Neutrophil (primary cell): ENCODE measurements at regions not wholly inside any gene's neighbourhood (a gene's known extent, or its start where the extent isn't known, plus 50 kb on each side); places are given as distances from the start of the nearest gene placed in this dataset.

Experiments used
- H3K27ac ChIP-seq: fragments of 200-600 bp; sonication (generic); 2 replicates; pipeline ENCODE4 v1.5.1; 2016; ENCODE audit warnings: mild to moderate bottlenecking, moderate library complexity
- H3K27me3 ChIP-seq: fragments of 200-600 bp; sonication (generic); 2 replicates; pipeline ENCODE4 v1.6.0; 2016; ENCODE audit warnings: mild to moderate bottlenecking
- H3K36me3 ChIP-seq: fragments of 200-600 bp; sonication (generic); 2 replicates; pipeline ENCODE4 v1.5.1; 2017
- H3K4me1 ChIP-seq, 2 experiments: fragments of 200-600 bp in 1 of 2; sonication (generic) in 1 of 2; 1 replicate in 1 of 2; 2 replicates in 1 of 2; pipeline versions ENCODE4 v1.5.1 to v1.6.1; 2013 to 2016; ENCODE audit warnings: low read depth in 1 of 2, low read length in 1 of 2, mild to moderate bottlenecking in 1 of 2, moderate library complexity in 1 of 2; ENCODE audit not compliant: control insufficient read depth in 1 of 2, insufficient read depth in 1 of 2
- H3K4me3 ChIP-seq, 2 experiments: fragments of 200-600 bp in 1 of 2; sonication (generic) in 1 of 2; 1 replicate in 1 of 2; 2 replicates in 1 of 2; pipeline ENCODE4 v1.5.1; 2013 to 2016; ENCODE audit warnings: low read depth in 1 of 2, low read length in 1 of 2, mild to moderate bottlenecking in 1 of 2, moderate library complexity in 1 of 2
- H3K9me3 ChIP-seq: fragments of 200-600 bp; sonication (generic); 2 replicates; pipeline ENCODE4 v1.5.1; 2016
- TF ChIP-seq, protein P1 (sequence below): fragments of 200-600 bp; sonication (generic); IDR thresholded peaks from 2 replicates; pipeline ENCODE4 v1.5.1; 2016; ENCODE audit warnings: antibody characterized with exemption

DNA sequence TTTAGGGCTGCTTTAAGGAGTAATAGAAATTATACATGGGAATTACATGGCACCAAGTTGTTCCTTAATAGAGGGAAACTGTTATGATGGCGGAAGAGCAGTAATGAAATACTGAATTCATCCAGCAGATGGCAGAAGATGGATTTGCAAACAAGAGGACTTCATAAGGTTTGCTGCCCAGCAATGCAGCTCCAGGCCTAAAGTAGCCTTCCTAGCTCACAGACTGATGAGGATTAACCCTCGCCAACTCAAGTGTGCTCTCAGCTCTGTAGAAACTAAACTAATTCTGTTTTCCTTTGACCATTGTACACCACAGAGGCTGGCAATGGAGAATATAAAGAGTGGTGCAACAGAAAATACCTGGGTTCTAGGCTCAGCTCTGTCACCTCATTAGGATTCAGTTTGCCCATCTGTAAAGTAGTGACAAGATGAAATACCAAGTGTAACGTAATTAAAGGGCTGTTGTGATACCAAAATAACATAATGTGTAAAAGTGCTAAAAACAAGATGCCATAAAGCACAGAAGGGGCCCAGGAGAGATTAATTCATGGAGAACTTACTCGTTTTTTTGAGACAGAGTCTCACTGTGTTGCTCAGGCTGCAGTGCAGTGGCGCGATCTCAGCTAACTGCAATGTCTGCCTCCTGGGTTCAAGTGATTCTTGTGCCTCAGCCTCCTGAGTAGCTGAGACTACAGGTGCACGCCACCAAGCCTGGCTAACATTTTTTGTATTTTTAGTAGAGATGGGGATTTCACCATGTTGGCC is 102.4 kb upstream of the SERBP1 start:
- Histone ChIP-seq H3K36me3 (no peaks in the 10 kb centered on the region), H3K9me3 (no peaks in the 10 kb centered on the region), H3K27me3 (no peaks in the 10 kb centered on the region), H3K4me3 (no peak overlapping the region), H3K27ac (no peak overlapping the region), H3K4me1 (peaks cover 6 to 8% of the 10 kb centered on the region in 2 experiments)
- TF ChIP-seq, protein P1, sequence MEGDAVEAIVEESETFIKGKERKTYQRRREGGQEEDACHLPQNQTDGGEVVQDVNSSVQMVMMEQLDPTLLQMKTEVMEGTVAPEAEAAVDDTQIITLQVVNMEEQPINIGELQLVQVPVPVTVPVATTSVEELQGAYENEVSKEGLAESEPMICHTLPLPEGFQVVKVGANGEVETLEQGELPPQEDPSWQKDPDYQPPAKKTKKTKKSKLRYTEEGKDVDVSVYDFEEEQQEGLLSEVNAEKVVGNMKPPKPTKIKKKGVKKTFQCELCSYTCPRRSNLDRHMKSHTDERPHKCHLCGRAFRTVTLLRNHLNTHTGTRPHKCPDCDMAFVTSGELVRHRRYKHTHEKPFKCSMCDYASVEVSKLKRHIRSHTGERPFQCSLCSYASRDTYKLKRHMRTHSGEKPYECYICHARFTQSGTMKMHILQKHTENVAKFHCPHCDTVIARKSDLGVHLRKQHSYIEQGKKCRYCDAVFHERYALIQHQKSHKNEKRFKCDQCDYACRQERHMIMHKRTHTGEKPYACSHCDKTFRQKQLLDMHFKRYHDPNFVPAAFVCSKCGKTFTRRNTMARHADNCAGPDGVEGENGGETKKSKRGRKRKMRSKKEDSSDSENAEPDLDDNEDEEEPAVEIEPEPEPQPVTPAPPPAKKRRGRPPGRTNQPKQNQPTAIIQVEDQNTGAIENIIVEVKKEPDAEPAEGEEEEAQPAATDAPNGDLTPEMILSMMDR: peak; percentile 65

DNA sequence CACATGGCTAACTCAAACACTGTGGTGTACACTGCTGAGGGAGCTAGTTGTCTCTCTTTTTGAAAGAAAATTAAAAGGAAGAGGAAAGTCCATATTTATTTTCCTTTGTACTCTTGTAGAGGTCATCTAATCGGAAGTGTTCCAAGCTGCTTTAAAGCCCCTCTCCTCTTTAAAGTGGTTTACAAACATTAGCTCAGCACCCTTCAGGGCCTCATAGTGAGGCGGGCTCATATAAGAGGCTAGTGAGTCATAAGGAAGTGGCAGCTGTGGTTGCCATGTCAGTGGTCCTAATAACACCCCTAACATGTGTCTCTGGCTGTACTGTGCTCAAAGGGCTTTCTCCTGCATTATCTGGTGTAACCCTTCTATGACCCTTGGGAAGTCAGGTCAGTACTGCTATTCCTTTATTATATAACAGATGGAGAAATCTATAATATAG is 104.4 kb upstream of the SERBP1 start:
- H3K4me1 ChIP-seq: peaks cover 6 to 8% of the 10 kb centered on the region in 2 experiments
- no peaks in the 10 kb centered on the region for H3K36me3 ChIP-seq
- TF ChIP-seq, protein P1: no peak
- H3K4me3 ChIP-seq: no peak overlapping the region
- no peak overlapping the region for H3K27ac ChIP-seq
- no peaks in the 10 kb centered on the region for H3K27me3 ChIP-seq
- H3K9me3 ChIP-seq: no peaks in the 10 kb centered on the region

- H3K27ac ChIP-seq: no peak overlapping the region
- no peaks in the 10 kb centered on the region for H3K36me3 ChIP-seq
Measured at GRCh38 chr1:67535474-67535873, 105.3 kb upstream of the SERBP1 start.

DNA sequence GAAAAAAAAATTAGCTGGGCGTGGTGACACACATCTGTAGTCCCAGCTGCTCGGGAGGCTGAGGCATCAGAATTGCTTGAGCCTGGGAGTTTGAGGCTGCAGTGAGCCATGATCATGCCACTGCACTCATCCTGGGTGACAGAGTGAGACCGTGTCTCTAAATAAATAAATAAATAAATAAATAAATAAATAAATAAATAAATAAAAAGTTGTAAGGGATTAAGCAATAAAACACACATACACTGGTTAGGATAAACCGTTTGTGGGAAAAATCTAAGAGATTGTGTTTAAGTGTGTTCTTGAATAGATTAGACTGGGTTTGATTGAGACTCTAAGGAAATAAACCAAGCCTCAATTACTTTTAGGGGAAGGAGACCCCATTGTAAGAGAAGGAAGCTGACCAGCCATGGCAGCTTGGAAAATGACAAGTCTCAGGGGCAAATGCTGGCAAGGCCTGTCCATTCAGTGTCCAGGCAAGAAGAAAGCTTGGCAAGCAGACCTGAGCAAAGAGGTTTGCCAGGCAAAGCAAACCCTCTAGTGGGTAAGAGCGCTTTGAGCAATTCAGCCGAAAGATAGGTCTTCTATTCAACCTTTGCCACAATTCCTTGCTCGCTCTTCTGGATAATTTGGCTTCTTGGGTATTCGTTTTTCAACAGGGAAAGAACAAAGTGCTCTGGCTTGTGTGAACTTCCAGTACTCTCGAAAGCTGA is 106.9 kb upstream of the SERBP1 start:
- H3K27me3 ChIP-seq: no peaks in the 10 kb centered on the region
- TF ChIP-seq, protein P1: no peak
- peaks cover 6 to 8% of the 10 kb centered on the region in 2 experiments for H3K4me1 ChIP-seq
- no peaks in the 10 kb centered on the region for H3K36me3 ChIP-seq
- H3K27ac ChIP-seq: no peak overlapping the region
- no peaks in the 10 kb centered on the region for H3K9me3 ChIP-seq
- no peak overlapping the region for H3K4me3 ChIP-seq

More at GRCh38 chr1:67535474-67535873, 105.3 kb upstream of the SERBP1 start:
- Histone ChIP-seq H3K27me3 (no peaks in the 10 kb centered on the region), H3K9me3 (no peaks in the 10 kb centered on the region), H3K4me3 (no peak overlapping the region), H3K4me1 (peaks cover 6 to 8% of the 10 kb centered on the region in 2 experiments)
- TF ChIP-seq, protein P1: no peak

- H3K27me3 ChIP-seq: no peaks in the 10 kb centered on the region
- H3K9me3 ChIP-seq: no peaks in the 10 kb centered on the region
- H3K4me1 ChIP-seq: peaks cover 6 to 8% of the 10 kb centered on the region in 2 experiments
- H3K36me3 ChIP-seq: no peaks in the 10 kb centered on the region
- TF ChIP-seq, protein P1: no peak
- H3K27ac ChIP-seq: no peak overlapping the region
- H3K4me3 ChIP-seq: no peak overlapping the region
Measured at GRCh38 chr1:67537667-67538018, 107.4 kb upstream of the SERBP1 start.
